HG03571 (cell line): ENCODE measurements at regions not wholly inside any gene's neighbourhood (a gene's known extent, or its start where the extent isn't known, plus 50 kb on each side); places are given as distances from the start of the nearest gene placed in this dataset.

Experiments used
- ATAC-seq: cut with Tn5 transposase; IDR thresholded peaks from one replicate; pipeline ENCODE4 v1.9.1; 2021; ENCODE audit not compliant: unreplicated experiment

GRCh38 chr1:209504571-209504970 lies 78.9 kb upstream of the CAMK1G start:
- no peak for ATAC-seq

GRCh38 chr1:209505044-209505443 lies 78.5 kb upstream of the CAMK1G start:
- ATAC-seq, result no peak

GRCh38 chr1:209506101-209506500 lies 77.4 kb upstream of the CAMK1G start:
- no peak for ATAC-seq

- no peak for ATAC-seq
Observed at GRCh38 chr1:209509039-209509438, 74.5 kb upstream of the CAMK1G start.

DNA sequence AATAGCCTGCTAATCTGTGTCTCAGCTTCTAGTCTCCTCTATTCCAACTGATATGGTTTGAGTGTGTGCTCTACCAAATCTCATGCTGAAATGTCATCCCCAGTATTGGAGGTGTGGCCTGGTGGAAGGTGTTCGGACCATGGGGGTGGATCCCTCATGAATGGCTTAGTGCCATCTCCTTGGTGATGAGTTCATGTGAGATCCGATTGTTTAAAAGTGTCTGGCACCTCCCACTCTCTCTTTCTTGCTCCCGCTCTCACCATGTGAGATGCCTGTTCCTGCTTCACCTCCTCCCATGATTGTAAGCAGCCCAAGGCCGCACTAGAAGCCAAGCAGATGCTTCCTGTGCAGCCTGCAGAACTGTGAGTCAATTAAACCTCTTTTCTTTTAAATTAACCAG lies 73.5 kb upstream of the CAMK1G start:
- ATAC-seq, result no peak

GRCh38 chr1:209511169-209511568 lies 72.3 kb upstream of the CAMK1G start:
- ATAC-seq, result no peak

DNA sequence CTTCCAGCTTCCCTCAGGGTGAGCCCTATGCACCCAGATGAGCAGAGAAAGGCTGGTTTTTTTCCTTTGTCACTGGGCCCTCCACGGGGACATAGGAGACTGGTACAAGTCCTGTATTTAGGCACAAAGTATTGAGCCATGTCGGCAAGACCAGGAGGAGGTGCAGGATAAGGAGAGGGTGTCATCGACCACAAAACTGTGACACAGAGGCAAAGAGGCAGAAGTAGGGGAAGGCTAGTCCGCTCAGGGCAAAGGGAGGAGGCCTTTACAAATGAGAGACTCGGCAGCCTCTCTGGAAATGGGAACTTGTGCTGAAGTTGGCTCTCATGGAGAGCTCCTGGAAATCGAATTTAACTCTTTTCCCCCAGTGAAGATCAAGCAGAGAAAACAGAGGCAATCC lies 70.7 kb upstream of the CAMK1G start:
- no peak for ATAC-seq

DNA sequence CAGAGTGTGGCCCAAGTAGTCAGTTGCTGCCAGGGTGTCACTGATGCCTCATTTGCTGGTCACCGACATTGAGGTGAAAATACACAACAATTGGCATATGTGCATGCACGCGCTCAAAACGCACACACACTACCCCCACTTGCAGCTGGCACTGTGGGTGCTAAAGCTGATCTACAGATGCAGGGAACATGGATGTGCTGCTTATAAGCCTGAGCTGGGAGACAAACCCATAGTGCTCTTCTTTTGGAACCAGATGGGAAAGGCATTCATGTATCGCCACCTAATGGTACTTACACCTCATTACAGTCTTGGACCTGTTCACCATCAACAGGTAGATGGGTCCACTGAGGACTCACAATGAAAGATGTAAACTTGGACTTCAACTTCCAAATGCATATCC lies 70.3 kb upstream of the CAMK1G start:
- no peak for ATAC-seq

GRCh38 chr1:209516771-209517680 lies 66.5 kb upstream of the CAMK1G start:
- ATAC-seq, result no peak

- no peak for ATAC-seq
Observed at GRCh38 chr1:209517681-209518050, 65.8 kb upstream of the CAMK1G start.

- no peak for ATAC-seq
Observed at GRCh38 chr1:209519786-209520185, 63.7 kb upstream of the CAMK1G start.

GRCh38 chr1:209522826-209523225 lies 60.7 kb upstream of the CAMK1G start:
- ATAC-seq, result no peak

GRCh38 chr1:209526137-209526536 lies 57.4 kb upstream of the CAMK1G start:
- ATAC-seq, result no peak

GRCh38 chr1:209527372-209527771 lies 56.1 kb upstream of the CAMK1G start:
- ATAC-seq, result no peak

DNA sequence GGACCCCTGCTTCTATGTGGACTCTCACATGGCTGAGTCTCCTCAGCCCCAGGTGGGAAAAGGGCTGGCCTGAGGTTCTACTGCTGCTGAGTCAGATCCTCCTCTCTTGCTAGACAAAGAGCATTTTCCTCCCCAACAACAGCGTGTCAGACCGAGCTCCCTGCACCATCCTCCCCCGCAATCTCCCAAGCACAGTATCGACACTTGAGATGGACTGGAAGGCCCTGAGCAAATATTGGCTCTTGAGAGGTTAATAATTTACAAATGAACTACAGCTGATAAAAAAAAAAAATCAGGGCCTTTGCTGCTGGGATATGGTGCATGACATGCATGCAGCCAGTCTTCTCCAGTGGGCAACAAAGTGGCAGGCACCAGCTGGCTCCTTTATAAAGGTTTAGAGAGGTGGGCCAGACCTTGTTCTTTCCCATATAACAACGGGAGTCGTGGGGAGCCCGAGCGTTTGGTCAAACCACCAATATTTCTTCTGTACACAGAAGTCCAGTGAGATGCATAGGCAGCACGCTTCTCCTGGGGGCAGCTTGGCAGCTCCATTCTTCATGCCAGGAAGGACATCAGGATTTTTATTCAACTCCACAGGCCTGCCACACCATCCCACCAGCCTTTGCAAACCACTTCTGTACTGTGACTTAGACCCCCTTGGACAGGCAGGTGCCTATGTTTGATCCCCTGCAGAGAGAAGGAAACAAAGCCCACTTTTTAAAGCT lies 55.4 kb upstream of the CAMK1G start:
- no peak for ATAC-seq

DNA sequence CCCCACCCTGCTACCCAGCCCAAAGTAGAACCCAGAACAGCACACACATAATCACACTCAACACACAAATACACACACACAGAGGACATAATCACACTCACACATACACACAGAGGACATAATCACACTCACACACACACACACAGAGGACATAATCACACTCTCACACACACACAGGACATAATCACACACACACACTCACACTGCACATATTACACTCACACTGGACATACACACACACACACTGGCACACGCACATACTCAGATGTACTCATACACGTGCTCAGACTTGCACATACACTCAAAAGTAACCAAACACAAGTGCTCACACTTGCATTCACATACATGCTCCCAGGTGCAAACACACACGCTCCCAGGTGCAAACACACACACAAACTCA lies 54.3 kb upstream of the CAMK1G start:
- ATAC-seq, result no peak

GRCh38 chr1:209531006-209531405 lies 52.5 kb upstream of the CAMK1G start:
- ATAC-seq, result no peak

- ATAC-seq, result no peak
Observed at GRCh38 chr1:209531549-209531948, 52.0 kb upstream of the CAMK1G start.
